GM19468 (cell line): ENCODE measurements at regions not wholly inside any gene's neighbourhood (a gene's known extent, or its start where the extent isn't known, plus 50 kb on each side); places are given as distances from the start of the nearest gene placed in this dataset.

Experiments
- ATAC-seq: cut with Tn5 transposase; IDR thresholded peaks from one replicate; pipeline ENCODE4 v1.9.1; 2021; ENCODE audit warnings: mild to moderate bottlenecking, moderate library complexity, moderate number of reproducible peaks; ENCODE audit not compliant: unreplicated experiment; ENCODE audit errors: extremely low read depth

DNA sequence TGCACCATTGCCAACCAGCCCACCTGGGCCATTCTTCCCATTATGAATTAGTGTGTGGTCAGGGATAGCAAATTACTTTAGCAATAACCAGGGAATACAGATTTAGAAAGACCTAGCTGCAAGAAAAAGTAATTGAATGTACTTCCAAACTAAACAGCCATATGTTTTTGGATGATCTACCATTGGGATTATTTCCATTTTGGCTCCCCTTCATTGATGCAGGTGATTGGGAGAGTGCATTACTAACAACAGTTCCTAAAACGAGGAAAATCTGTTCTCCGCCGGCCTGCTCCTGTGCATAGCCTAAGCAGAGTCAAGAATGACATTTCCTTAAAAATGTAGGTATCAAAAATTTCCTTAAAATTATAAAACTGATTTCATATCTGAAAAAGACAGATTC, 58.5 kb downstream of the MAIP1 start:
- ATAC-seq = no peak

DNA sequence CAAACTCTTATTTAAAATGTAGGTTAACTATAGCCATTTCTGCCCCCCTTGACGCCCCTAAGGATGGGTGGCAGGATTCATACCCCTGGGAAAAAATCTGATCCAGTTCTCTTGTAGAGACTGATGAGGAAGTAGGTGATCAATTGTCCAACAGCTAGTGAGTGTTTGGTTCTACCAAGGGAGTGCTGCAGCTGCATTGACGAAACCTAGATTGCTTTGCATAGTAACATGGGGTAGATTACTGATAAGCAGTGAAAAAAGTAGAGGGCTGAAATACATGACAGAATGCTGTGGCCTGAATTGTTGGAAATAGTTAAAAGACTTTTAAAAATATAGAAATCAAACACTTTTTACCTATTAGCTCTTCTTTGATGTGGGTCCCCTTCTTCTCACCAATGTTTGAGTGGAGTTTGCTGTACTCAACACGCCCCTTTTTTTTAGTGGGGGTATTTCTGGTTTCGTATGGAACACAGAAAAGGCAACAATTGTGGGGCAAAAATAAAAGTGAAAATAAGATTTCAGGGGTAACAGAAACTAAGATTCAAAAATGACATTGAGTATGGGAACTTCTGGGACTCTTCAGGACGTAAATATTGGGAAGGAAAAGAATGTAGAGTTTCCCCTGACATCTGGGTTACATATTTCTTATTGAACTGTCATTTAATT, 66.2 kb downstream of the MAIP1 start:
- ATAC-seq = peak; percentile 53

DNA sequence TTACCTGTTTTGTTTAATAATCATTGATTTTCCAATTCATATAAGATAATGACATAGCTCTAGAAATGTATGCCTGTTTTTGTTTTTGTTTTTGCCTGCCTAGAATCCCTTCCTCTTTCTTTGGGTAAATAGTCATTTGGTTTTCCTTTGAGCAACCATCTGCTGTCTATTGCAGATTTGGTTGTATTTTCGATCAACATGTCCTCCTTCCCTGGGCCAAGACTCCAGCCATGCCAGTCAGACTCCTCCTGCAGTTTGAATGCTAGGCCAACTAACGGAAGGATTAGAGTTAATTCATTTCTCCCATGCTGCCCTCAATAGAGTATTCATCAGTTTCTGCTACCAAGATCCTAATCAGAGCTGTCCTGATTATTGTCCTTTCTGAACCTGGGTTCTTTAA, 67.1 kb downstream of the MAIP1 start:
- ATAC-seq = no peak

DNA sequence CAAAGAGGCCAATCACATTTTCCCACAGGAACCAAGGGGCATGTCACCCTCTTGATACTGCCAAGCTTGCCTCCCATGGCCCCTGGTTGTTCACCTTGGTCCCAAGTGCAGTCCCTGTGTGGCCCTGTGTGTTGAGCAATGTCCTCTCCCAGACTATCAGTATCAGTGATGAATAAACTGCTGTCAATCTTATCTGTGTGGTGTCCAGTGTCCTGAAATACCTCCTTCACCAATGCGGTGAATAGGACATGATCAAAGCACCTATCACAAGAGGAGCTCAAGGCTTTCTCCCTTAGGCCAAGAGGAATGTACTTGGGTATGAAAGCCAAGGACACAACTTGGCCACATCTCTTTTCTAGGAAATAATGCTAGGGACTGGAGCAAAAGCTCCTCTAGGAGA, 68.2 kb downstream of the MAIP1 start:
- ATAC-seq = no peak

DNA sequence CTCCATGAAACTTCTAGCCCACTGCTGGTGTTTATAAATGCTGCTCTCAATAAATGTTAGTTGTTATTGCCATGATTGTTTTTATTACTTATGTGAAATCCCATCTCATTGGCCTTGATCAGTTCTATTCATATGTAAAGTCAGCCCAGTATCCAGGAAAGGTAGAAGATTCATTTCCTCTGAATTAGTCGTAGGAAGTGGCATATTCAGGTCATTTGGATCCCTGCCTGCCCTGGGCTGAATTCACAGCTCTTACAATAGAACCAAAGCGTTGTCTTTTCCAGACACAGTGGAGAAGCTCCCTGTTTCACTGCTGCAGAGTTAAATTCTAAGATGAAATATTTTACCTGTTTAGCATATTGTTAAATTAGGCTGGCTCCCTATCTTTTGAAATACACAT, 70.3 kb downstream of the MAIP1 start:
- ATAC-seq = no peak

DNA sequence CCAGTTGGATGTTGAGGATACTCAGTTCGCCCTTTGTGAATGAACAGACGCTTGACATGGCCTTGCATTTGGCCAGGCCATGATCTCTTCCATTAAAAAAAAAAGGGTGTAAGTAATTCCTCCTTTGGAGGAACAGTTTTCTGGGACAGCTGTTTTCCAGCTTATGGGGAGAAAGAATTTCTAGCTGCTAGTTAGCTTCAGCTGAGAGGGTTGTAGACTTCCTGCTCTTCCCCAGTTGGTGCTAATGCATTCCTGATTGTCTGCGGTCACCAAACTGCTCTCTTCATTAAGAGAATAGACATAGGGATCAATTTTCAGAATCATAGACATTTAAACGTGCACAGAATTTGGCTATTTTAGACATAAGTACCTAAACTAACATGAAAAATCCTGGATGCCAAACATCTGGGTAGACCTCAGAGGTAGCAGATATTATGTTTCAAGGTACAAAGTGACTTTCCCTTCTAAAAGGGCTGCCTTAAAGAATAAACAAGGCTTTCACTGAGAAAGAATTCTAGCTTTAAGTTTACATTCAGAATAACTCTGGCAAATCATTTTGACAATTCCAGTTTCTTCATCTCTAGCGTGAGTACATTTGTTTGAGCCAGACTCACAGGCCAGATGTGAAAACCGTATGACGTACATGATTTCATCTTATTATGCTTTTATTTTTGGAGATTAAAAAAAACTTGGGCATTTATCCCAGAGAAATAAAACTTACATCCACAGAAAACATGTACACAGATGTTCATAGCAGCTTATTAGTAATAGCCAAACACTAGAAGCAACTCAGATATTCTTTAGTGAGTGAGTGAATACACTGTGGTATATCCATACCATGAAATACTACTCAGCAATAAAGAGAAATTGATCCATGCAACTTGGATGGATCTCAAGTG, 71.2 kb downstream of the MAIP1 start:
- ATAC-seq = no peak

DNA sequence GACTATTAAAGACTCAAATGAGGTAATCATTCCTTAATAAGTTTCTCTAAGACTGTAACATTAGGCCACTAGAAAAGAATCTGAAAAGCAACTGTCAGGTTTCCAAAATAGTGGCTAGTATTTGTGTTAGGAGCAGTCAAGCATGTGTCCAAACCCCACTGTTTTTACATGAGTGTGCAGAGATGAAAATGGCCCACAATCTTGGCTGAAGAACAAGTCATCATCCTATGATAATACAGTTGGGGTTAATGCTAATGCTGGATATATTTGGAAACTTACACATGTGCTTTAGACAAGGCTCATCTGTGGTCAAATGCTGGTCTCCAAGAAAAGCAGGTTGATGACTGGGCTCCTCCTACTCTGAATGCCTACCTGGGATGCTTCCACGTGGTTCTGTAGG, 73.6 kb downstream of the MAIP1 start:
- no peak for ATAC-seq

DNA sequence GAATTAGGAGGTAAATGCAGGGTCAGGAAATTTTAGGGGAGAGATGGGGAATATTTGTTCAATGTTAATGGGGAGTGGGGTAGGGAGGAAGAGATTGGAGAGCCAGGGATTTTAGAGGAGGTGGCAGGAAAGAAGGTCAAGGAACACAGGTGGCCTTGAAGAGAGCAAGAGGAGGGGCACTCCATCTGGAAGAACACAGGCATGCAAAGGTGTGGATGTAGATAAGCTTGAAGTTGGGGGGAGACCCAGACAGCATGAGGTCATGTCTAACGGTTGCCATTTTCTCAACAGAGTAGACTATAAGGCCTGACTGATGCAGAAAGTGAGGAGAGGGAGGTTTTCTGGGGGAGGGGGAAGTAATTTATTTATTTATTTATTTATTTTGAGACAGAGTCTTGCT, 77.5 kb downstream of the MAIP1 start:
- ATAC-seq = no peak

DNA sequence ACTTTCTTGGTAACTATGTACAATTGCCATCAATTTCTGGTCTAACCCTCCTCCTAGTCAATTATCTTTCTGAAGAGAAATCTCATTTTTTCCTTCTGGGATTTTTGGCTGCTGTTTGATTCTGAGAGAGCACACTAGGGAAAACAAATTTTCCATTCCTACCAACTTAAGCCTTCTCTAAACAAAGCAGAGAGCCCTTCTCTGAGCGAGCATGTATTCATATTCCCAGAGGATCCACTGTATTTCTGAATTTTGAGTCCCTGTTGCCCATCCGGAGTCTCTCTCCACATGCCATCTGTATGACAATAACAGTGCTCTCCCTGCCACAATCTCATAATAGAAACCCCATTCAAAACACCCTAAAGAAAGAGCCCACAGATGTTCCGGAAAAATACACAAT, 78.5 kb downstream of the MAIP1 start:
- no peak for ATAC-seq

DNA sequence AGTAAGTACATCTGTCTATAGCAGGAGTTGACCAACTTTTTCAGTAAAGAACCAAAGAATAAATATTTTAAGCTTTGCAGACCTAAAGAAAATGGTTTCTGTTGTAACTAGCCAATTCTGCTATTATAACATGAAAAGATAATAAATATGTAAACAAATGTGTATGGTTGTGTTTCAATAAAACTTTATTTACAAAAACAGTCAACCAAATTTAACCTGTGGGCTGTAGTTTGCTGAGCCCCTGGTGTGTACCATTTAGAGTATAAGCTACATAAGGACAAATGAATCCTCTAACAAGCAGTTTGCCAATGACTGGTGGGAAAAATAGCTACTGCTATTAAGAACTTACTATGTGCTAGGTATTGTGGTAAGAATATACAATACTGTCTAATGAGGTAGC, 79.4 kb downstream of the MAIP1 start:
- no peak for ATAC-seq

DNA sequence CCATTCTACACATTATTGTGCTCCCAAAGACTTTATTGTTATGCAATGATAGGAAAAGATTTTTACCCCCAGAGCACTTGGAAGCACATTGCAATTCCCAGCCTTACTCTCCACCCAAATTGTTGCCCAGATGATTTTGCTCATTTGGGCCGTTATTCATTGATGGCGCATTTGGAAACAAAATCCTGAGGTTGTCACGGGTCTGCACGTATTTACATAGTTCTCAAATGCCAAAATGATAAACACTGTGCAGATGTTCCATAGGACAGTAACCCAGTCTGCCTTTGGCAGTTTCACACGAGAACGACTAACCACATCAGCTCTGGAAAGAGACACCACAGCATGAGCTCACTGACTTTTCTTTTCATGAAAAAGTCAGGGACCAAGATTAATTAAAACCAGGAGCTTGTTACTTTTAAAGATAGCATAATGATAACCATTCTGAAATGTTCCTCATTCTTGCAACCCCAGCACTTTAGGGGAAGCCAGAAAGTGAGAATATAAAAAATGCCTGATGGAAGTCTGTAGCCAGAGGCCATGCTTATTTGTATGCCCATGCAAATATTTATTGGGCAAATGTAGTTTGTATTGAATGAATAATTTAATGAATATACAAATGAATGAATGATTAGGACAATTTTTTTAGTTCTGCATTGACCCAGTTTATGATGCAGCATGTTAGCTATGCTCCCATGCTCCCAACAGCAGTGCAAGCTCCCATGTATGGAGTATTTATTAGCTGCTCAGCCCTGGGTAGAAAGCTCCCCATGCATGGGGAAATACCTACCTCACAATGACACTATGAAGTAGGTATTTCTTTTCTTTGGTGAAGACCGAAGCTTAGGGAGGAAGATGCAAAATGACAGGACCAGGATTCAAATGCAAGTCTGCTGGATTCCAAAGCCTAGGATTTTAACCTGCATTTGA, 84.6 kb downstream of the MAIP1 start:
- no peak for ATAC-seq

DNA sequence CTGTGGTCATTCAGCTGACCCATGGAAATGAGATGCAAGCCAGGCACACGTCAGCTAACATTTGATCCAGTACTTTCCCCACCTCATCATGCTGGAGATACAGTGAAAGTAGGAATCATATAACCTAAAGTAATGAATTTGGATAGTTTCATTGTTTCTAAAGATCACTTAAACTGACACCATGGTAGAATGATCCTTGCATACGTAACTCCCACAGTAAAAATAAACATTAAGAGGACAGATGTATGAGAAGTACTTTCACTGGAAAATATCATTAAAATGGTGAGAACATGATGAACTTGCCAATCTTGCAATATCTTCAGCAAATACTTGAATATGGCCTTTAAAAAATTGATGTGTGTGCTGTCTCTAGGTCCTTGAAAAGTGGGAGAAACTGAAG, 85.4 kb downstream of the MAIP1 start:
- ATAC-seq = no peak

DNA sequence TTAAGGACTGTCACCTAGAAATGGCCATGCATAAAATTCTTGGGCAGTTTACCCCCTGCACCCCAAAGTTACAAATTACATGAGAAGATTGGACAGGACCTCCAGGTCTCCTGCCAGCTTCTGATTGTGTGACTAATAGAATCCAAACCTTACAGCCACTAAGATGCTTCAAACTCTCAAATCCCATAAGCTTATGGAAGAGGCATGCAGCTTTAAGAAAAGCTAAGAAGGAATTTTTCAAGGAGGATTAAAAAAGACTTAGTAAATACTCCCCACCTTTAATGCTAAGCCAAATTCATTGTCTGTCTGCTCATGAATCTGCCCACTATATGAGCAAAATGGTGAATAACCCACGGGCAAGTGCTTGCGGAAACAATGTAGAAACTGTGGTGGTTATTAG, 86.3 kb downstream of the MAIP1 start:
- no peak for ATAC-seq

DNA sequence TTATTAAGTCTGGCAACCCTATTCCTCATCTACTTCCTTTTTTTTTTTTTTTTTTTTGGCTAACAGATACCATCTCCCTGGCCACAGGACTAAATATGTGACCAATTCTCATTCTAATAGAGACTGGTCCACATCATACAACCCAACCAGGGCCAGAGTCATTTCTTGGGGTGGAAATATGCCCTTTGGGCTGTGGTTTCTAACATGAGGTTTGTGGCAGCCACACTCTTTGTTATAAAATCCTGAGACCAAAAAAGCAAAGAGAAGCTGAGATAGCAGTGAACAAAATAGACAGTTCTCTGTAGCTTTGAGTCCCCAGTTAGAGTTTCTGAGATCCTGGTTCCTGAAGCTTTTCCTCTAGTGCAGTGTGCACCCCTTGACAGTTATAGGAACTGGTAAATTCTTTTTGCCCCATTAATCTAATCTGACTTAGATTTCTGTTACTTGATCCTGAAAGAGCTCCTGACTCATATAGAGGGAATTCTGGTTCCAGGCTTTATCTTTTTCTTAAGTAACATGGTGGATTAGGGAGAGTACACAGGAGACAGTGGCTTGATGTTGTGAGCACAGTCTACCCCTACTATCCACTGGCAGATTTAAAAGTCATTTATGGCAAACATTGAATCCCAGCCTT, 86.8 kb downstream of the MAIP1 start:
- ATAC-seq = no peak

DNA sequence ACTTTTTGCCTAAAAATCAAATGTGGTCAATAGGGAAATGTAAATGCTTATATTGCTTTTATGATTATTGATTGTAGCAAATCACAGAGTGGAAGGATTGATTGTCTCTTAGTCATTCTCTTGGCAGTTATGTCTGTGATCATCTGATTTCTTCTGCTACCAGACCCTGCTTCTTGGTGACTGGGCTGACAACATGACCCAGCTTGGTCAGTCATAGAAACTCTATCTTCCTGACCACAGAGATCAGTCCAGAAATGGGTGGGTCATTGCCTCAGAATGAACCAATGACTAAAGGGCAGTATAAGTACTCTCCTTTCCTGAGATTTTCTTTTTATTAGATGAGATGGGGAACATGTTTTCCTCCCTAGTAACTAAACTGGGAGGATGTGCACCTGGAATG, 87.6 kb downstream of the MAIP1 start:
- ATAC-seq = no peak

DNA sequence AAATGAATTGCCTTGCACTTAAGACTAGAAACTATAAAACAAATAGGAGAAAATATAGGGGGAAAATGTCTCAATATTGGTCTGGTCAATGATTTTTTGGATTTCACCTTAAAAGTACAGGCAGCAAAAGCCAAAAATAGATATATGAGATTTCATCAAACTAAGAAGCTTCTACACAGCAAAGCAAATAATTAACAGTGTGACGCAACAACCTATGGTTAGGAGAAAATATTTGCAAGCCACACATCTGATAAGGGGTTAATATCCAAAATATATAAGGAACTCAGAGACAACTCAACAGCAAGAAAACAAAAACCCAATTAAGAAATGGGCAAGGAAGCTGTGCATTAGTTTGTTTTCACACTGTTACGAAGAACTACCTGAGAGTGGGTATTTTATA, 89.1 kb downstream of the MAIP1 start:
- ATAC-seq = no peak

DNA sequence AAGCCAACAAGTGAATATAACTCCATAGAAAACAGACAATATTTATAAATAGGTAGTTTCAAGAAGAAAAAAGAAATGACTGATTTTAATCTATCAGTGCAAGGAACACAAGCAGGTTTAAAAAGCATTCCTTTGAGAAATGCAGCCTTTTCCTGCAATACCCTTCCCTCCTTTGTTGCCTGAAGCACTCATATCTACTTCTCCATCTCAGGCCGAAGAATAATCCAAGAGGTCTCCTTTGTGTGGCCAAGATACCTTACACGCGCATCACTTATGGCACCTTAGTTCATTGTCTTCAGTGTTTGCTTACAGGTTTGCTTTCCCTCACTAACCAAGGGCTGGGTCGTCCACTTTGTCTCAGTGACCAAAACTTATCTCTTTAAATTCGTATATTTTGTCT, 93.0 kb downstream of the MAIP1 start:
- no peak for ATAC-seq

DNA sequence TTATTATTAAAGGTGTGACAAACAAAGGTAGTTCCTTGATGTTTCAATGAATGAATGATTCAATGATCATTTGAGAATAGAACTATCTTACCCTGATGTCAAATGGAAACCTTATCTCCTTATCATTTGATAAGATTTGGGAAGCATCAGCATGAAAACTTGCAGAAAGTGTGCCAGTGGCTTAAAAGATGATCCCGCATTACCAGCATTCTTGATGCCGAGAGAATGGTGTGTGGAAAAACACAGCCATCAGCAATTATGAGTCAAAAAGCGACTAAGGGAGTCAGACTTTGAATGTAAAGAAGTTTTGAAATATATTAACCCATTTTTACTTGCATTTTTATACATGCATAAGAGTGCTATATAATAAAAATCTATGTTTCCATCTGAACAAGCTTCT, 93.7 kb downstream of the MAIP1 start:
- no peak for ATAC-seq

DNA sequence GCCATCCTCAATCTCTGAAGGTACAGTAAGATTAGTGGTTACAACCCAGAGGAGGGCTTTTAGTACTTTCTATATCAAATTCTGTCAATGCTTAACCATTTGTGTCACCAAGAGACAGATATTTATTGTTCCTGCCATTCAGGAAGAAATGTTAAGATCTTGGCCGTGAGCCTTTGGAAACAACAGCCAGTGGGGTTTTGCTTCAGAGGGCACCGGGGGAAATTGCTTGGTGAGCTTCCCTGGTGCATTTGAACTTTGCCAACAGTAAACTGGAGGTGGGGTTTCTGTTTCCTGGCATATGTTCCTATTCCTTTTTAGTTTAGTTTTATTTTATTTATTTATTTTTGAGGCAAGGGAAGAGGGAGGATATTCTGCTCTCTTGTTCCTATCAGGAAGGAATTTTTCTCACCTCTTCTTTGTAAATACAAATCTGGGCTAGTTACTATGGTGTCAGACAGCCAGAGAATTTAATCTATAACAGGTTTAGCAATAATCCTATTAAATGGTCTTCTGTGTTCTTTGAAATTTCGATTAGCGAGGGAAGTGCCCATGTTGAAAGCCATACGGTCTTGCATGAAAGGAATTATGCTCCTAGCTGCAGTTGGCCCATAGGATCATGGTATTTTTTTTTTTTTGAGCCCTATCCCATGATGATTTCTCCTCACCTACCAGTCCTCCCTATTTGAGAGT, 95.7 kb downstream of the MAIP1 start:
- no peak for ATAC-seq

DNA sequence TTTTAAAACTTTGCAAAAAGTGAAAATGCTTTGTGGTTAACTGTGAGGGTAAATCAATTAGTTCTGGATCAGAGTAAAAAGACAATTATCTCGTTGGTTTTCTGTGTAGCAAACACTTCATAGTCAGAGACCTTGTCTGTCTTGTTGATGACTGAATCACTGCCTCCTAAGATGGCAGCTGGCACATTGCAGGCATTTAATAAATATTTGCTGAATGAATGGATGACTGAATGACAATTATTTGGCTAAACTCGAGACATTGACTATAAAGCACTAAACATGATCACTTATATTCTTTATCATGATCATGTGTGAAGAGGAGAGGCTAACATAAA, 96.2 kb downstream of the MAIP1 start:
- ATAC-seq = no peak
